NCI-H82 treated with DMSO at 0.1 percent for 48 hours (cell line): ENCODE measurements at regions not wholly inside any gene's neighbourhood (a gene's known extent, or its start where the extent isn't known, plus 50 kb on each side); places are given as distances from the start of the nearest gene placed in this dataset.

Experiments used
- DNase-seq: peaks from one replicate; lab custom pipeline; 2025; ENCODE audit not compliant: unreplicated experiment; lab: John Stamatoyannopoulos, UW

DNA sequence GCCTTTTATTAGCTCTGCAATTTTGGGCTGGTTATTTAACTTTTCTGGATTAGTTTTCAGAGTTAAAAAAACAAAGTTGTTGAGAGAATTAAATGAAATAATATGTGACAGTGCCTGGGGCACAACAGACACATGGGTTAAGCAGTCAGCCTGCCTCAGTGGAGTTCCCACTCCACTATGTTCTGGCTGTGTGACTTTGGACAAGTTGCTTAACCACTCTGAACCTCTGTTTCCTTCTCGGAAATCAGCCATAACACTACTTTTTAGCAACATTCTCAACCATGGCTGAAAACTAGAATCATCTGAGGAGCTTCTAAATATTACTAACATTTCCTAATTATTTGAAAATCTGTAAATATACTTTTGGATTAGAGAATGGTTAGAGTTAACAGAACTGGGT lies 56.5 kb upstream of the SLC6A11 start:
- no peak for DNase-seq

GRCh38 chr3:10760199-10760598 lies 55.8 kb upstream of the SLC6A11 start:
- DNase-seq, result no peak

- DNase-seq, result no peak
Measured at GRCh38 chr3:10761583-10761982, 54.4 kb upstream of the SLC6A11 start.

DNA sequence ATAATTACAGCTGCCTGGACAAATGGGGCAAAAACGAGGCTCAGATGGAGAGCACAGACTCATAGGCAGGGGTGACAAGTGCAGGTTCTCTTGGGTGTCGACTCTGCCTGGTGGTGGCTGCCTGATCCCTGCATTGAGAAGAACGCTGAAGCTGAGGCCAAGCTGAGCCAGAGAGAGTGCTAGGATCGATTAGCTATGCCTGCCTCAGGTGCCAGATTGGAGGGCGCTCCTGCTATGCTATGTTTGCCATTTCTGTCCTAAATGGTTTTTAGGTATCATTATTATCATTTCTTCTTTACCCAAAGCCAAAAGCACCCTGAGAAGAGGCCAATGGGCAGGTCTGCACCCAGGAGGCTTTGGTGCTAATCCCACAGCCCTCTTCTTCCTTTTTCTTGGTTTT lies 53.9 kb upstream of the SLC6A11 start:
- no peak for DNase-seq

DNA sequence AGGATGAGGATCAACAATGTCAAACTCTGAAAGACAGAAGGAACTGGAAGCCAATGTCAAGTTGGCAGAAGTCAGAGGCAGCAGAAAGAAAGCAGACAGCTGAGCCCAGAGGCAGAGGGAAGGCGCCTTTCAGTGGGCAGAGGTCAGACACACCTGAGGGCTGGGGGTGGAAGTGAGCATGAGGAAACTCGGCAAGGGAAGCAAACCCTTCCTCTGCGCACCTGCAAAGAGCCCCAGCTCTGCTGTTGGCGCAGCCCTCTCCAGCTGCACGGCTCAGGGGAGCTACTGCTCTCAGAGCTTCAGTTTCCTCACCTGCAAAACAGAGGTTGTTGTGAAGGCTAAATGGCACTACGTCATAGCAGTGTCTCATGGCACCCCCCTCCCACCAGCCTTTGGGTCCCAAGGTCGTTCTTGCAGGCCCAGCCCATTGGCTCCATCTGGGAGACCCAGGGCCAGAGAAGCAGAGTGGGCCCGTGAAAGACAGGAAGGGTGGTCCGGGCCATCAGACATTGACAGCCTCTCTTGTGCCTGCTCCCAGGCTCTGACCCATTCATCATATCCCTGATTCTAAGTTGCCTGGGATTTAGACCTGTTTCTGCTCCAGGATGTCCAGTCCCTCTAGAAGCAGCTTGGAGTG lies 53.3 kb upstream of the SLC6A11 start:
- no peak for DNase-seq

DNA sequence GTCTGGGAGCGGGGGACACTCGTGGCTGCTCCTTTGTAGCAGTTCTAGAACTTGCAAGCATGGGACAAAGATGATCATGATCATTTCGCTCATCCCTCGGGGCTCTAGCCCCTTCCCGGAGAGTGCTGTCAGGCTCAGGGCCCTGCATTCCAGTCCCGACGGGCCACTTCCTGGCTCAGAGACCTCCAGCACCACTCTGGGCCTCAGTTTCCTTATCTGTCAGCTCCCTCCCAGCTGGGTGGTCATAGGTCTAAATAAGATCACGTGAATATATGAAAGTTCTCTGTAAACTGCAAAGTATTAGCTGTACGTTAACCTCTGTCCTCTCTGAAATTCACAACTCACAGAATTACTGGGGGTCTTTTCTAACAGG lies 52.8 kb upstream of the SLC6A11 start:
- no peak for DNase-seq

- DNase-seq, result no peak
Measured at GRCh38 chr3:10763817-10764258, 52.2 kb upstream of the SLC6A11 start.

- no peak for DNase-seq
Measured at GRCh38 chr3:10764259-10765051, 51.6 kb upstream of the SLC6A11 start.

- DNase-seq, result no peak
Measured at GRCh38 chr3:10766049-10766705, 49.9 kb upstream of the SLC6A11 start.
